ENCODE measurements at regions not wholly inside any gene's neighbourhood (a gene's known extent, or its start where the extent isn't known, plus 50 kb on each side); places are given as distances from the start of the nearest gene placed in this dataset.

DNA sequence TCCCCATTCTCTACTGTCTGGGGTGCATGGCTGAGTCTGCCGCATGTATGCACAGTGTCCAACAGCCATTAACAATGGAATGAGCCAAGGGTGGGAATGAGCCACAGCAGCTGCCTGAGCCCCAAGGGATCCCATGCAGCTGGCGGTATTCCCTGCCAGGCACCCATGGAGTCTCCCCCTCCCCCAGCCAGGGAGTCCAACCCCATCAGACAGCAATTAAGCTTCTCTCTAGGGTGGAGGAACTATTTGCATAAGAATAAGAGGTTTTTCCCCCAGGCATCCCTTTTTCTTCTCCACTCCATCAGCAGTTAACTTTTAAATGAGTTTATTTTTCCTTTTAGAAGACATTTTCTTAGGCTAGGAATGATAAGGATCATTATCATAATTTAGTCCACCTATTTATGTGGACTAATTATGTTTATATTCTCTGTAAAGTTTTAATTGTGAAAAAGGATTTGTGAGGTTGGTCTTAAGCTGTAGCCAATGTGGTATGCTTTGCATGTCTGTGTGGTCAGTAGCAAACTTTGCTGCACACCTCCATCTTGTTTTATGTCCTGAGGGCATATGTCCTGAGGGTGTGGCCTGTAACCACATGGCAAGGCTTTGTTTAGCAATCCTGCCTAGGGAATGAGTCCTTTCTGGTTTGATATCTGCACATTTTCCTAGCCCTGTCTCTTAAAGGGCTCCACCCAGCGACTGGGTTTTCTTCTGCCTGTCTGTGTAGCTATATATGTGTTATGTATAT lies 158.9 kb upstream of the OLIG3 start:
- TF ChIP-seq TAF1 (IDR thresholded peaks at IDR 0.05; ENCODE audit: low read depth) (no peak), YY1 (IDR thresholded peaks at IDR 0.05; ENCODE audit: low read depth) (no peak), NFIC (IDR thresholded peaks at IDR 0.05) (no peak), FOXM1 (IDR thresholded peaks at IDR 0.05; ENCODE audit: borderline replicate concordance, low read depth) (no peak), EP300 (IDR thresholded peaks at IDR 0.05; ENCODE audit: borderline replicate concordance) (no peak), TEAD4 (IDR thresholded peaks at IDR 0.05) (no peak), RAD21 (IDR thresholded peaks at IDR 0.05; ENCODE audit: low read depth) (no peak), TCF12 (IDR thresholded peaks at IDR 0.05; ENCODE audit: low read depth) (no peak), EGR1 (IDR thresholded peaks at IDR 0.05) (no peak), CREB1 (IDR thresholded peaks at IDR 0.05; ENCODE audit: low read depth) (no peak), ZBTB7A (IDR thresholded peaks at IDR 0.05; ENCODE audit: low read depth) (no peak), CEBPB (IDR thresholded peaks at IDR 0.05) (no peak)
- TF ChIP-seq, protein P1, sequence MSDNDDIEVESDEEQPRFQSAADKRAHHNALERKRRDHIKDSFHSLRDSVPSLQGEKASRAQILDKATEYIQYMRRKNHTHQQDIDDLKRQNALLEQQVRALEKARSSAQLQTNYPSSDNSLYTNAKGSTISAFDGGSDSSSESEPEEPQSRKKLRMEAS (IDR thresholded peaks at IDR 0.05) = no peak
- TF ChIP-seq, protein P2, sequence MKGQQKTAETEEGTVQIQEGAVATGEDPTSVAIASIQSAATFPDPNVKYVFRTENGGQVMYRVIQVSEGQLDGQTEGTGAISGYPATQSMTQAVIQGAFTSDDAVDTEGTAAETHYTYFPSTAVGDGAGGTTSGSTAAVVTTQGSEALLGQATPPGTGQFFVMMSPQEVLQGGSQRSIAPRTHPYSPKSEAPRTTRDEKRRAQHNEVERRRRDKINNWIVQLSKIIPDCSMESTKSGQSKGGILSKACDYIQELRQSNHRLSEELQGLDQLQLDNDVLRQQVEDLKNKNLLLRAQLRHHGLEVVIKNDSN (IDR thresholded peaks at IDR 0.05) = no peak
- TF ChIP-seq, protein P3, sequence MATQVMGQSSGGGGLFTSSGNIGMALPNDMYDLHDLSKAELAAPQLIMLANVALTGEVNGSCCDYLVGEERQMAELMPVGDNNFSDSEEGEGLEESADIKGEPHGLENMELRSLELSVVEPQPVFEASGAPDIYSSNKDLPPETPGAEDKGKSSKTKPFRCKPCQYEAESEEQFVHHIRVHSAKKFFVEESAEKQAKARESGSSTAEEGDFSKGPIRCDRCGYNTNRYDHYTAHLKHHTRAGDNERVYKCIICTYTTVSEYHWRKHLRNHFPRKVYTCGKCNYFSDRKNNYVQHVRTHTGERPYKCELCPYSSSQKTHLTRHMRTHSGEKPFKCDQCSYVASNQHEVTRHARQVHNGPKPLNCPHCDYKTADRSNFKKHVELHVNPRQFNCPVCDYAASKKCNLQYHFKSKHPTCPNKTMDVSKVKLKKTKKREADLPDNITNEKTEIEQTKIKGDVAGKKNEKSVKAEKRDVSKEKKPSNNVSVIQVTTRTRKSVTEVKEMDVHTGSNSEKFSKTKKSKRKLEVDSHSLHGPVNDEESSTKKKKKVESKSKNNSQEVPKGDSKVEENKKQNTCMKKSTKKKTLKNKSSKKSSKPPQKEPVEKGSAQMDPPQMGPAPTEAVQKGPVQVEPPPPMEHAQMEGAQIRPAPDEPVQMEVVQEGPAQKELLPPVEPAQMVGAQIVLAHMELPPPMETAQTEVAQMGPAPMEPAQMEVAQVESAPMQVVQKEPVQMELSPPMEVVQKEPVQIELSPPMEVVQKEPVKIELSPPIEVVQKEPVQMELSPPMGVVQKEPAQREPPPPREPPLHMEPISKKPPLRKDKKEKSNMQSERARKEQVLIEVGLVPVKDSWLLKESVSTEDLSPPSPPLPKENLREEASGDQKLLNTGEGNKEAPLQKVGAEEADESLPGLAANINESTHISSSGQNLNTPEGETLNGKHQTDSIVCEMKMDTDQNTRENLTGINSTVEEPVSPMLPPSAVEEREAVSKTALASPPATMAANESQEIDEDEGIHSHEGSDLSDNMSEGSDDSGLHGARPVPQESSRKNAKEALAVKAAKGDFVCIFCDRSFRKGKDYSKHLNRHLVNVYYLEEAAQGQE (IDR thresholded peaks at IDR 0.05; ENCODE audit: low read depth) = no peak

DNA sequence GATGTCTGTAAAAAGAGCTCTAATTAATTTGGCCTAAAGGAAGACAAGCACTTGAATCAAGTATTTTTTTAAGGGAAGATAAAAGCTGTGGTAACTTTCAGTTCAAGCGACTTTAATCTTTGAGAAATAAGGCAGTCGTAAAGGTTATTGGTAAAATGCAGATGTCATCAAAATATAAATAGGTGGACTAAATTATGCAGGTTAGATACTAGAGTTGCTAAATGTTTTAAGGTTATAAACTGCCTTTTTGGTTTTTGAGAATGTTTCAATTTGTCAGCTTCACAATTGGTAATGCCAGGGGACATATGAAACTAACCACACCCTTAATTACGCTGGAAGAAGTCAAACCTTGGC lies 159.5 kb upstream of the OLIG3 start:
- TF ChIP-seq, protein P3 (IDR thresholded peaks at IDR 0.05; ENCODE audit: low read depth) = no peak
- TF ChIP-seq FOXM1 (IDR thresholded peaks at IDR 0.05; ENCODE audit: borderline replicate concordance, low read depth) = no peak
- no peak for TF ChIP-seq TCF12 (IDR thresholded peaks at IDR 0.05; ENCODE audit: low read depth)
- no peak for TF ChIP-seq TAF1 (IDR thresholded peaks at IDR 0.05; ENCODE audit: low read depth)
- no peak for TF ChIP-seq NFIC (IDR thresholded peaks at IDR 0.05)
- no peak for TF ChIP-seq TEAD4 (IDR thresholded peaks at IDR 0.05)
- no peak for TF ChIP-seq EP300 (IDR thresholded peaks at IDR 0.05; ENCODE audit: borderline replicate concordance)
- no peak for TF ChIP-seq CEBPB (IDR thresholded peaks at IDR 0.05)
- no peak for TF ChIP-seq RAD21 (IDR thresholded peaks at IDR 0.05; ENCODE audit: low read depth)
- TF ChIP-seq, protein P1 (IDR thresholded peaks at IDR 0.05) = no peak
- TF ChIP-seq CREB1 (IDR thresholded peaks at IDR 0.05; ENCODE audit: low read depth) = no peak
- no peak for TF ChIP-seq EGR1 (IDR thresholded peaks at IDR 0.05)
- TF ChIP-seq, protein P2 (IDR thresholded peaks at IDR 0.05) = no peak

DNA sequence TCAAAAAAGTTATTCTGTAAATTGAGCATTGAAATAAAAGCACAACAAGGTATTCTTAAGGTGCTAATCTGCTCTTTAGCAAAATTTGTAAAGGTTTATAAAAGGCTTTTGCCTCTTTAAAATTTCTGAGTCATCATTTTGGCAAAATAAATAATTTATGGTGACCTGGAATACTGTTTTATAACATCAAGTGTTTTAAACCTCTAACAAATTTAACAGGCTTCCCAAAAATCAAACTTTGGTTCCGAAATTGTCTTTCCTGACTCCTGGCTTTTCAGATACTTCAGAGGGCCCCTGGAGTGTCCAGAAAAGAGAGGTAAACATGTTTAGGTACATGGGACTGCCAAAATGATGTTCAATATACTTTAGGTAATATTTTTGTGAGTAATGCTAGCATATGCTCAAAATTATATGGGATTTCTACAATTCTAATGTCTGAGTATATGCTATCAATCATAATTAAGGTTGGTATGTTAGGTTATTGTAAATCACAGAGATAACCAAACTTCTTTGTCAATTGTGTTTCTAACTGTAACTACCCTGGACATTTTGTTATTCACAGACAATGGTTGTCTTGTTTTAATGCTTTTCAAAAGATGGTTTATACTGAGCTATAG lies 160.3 kb upstream of the OLIG3 start:
- TF ChIP-seq CEBPB (IDR thresholded peaks at IDR 0.05) (no peak), TAF1 (IDR thresholded peaks at IDR 0.05; ENCODE audit: low read depth) (no peak), EP300 (IDR thresholded peaks at IDR 0.05; ENCODE audit: borderline replicate concordance) (no peak), EGR1 (IDR thresholded peaks at IDR 0.05) (no peak), TCF12 (IDR thresholded peaks at IDR 0.05; ENCODE audit: low read depth) (no peak), YY1 (IDR thresholded peaks at IDR 0.05; ENCODE audit: low read depth) (no peak), RAD21 (IDR thresholded peaks at IDR 0.05; ENCODE audit: low read depth) (no peak)
- TF ChIP-seq, protein P1 (IDR thresholded peaks at IDR 0.05) = no peak
- TF ChIP-seq, protein P2 (IDR thresholded peaks at IDR 0.05) = no peak
- TF ChIP-seq, protein P3 (IDR thresholded peaks at IDR 0.05; ENCODE audit: low read depth) = no peak
